Activated T-cell treated with anti-CD3 and anti-CD28 coated beads, Interleukin-2, amount 50 U/mL, for 24 hours (primary cell): ENCODE measurements at regions not wholly inside any gene's neighbourhood (a gene's known extent, or its start where the extent isn't known, plus 50 kb on each side); places are given as distances from the start of the nearest gene placed in this dataset.

Experiments
- DNase-seq: peaks from one replicate; pipeline ENCODE4 v3.0.0-alpha.2; 2020
- H3K27ac Mint-ChIP-seq: 2 replicates; pipeline ENCODE4 v1.8.0; 2020; ENCODE audit warnings: mild to moderate bottlenecking, mixed read lengths
- H3K27me3 Mint-ChIP-seq: 2 replicates; pipeline ENCODE4 v1.8.0; 2020; ENCODE audit warnings: mixed read lengths
- H3K36me3 Mint-ChIP-seq: 2 replicates; pipeline ENCODE4 v1.8.0; 2020; ENCODE audit warnings: low read depth, mixed read lengths
- H3K4me1 Mint-ChIP-seq: 2 replicates; pipeline ENCODE4 v1.8.0; 2020; ENCODE audit warnings: low read depth, mixed read lengths
- H3K4me3 Mint-ChIP-seq: 2 replicates; pipeline ENCODE4 v1.8.0; 2020; ENCODE audit warnings: mild to moderate bottlenecking, moderate library complexity, mixed read lengths
- H3K9me3 Mint-ChIP-seq: 2 replicates; pipeline ENCODE4 v1.8.0; 2020; ENCODE audit warnings: mixed read lengths

DNA sequence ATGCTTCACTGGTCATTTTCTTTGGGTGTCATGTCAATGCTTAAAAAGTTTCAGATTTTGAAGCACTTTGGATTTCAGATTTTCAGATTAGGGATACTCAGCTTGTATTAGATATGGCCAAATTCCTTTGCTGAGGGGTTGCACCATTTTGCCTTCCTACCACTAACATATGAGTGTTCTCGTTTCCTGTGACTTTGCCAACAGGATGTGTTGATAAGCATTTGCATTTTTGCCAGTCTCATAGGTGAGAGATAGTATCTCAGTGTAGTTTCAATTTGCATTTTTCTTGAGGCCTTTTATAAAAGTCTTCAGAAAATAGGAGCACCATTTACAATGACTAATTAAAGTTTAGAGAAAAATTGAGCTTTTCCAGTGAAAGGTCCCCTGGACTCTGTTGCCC is 71.6 kb upstream of the CLCN4 start:
- Mint-ChIP-seq H3K27me3 (peaks cover 16% of the 10 kb centered on the region), H3K9me3 (no peaks in the 10 kb centered on the region), H3K4me1 (peaks cover 45% of the 10 kb centered on the region), H3K4me3 (no peak overlapping the region), H3K36me3 (peaks cover 7% of the 10 kb centered on the region), H3K27ac (peak overlapping the region; percentile 37)
- DNase-seq = no peak

DNA sequence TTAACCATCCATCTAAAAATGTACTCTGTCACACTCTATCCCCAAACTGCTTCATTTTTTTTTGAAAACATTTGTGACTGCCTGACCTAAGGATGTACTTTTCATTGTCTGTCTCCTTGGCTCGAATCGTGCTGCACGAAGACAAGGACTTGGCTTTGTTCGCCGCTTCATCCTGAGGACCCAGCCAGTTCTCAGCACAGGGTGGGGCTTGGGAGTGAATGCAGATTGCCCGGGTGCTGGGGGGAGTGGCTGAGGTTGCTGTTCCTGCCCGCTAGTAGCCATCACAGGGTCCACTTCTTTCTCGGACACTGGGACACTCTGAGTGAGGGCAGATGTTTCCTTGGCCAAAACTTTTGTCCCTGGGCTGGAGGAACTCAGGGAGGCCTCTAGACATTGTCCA is 70.1 kb upstream of the CLCN4 start:
- H3K36me3 Mint-ChIP-seq = peaks cover 4% of the 10 kb centered on the region

DNA sequence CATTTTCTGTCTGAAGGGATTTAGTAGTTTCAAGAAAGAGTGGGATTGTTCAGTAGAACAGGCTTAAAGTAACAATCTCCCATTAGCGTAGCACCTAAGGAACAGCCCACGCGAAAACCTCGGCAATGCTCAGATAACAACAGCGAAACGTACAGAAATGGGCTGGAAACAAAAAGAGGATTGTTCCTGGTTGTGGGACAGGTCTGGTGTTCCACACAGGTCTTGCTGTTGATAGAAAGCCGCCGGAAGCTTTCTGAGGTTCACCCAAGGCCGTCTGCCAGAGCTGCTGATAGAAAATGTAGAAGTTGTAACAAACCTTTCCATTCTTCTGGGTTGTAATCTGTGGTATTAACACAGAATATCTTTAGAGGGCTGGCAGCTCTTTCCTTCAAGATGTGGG is 69.4 kb upstream of the CLCN4 start:
- H3K9me3 Mint-ChIP-seq = no peaks in the 10 kb centered on the region
- H3K27ac Mint-ChIP-seq = no peak overlapping the region
- peaks cover 20% of the 10 kb centered on the region for H3K27me3 Mint-ChIP-seq
- H3K4me3 Mint-ChIP-seq = no peak overlapping the region
- DNase-seq = no peak
- H3K36me3 Mint-ChIP-seq = peaks cover 6% of the 10 kb centered on the region
- peaks cover 45% of the 10 kb centered on the region for H3K4me1 Mint-ChIP-seq

More for the DNA sequence above, 70.1 kb upstream of the CLCN4 start:
- no peak for DNase-seq
- Mint-ChIP-seq H3K4me1 (peaks cover 45% of the 10 kb centered on the region), H3K27ac (no peak overlapping the region), H3K4me3 (no peak overlapping the region), H3K27me3 (peaks cover 20% of the 10 kb centered on the region), H3K9me3 (no peaks in the 10 kb centered on the region)

DNA sequence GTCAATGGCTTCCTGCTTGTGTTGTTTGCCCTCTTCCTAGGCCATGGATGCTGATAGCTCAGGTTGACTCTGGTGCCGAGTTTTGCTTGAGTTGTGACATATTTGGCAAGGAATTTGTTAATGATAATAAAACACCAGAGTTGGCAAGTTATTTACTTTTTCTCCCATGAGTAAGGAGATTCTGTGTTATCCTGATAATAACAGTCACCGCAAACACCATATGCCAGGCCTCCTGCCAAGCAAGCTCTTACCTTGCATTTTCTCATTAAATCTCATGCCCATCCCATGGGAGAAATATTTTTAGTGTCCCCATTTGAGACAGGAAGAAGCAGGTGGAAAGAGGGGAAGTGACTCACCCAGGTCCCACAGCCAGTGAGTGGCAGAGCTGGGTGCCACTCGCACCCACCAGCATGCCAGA is 67.4 kb upstream of the CLCN4 start:
- H3K9me3 Mint-ChIP-seq = no peaks in the 10 kb centered on the region
- no peak overlapping the region for H3K4me3 Mint-ChIP-seq
- peaks cover 7% of the 10 kb centered on the region for H3K36me3 Mint-ChIP-seq
- peaks cover 27% of the 10 kb centered on the region for H3K4me1 Mint-ChIP-seq
- no peak for DNase-seq
- H3K27ac Mint-ChIP-seq = no peak overlapping the region
- peaks cover 18% of the 10 kb centered on the region for H3K27me3 Mint-ChIP-seq

DNA sequence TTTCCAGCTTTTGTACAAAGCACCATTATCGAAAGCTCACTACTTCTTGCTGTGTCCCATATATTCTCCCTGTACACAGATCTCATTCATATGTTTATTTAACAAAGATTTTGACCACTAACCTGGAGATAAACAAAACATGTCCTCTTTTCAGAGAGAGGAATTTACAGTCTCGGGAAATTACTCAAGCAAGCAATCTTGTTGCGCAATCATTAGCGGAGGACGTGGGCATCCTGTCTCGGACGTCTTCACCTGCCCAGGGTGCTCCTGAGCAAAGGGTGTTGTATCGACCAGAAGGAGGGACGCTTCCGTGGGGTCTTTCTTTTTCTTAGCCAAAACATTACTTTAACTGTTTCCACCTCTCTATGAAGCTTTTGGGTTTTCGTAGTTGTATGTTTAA is 66.5 kb upstream of the CLCN4 start:
- no peaks in the 10 kb centered on the region for H3K9me3 Mint-ChIP-seq
- H3K27ac Mint-ChIP-seq = no peak overlapping the region
- H3K4me1 Mint-ChIP-seq = peaks cover 22% of the 10 kb centered on the region
- H3K27me3 Mint-ChIP-seq = peaks cover 18% of the 10 kb centered on the region
- no peak for DNase-seq
- no peak overlapping the region for H3K4me3 Mint-ChIP-seq
- H3K36me3 Mint-ChIP-seq = peaks cover 7% of the 10 kb centered on the region

DNA sequence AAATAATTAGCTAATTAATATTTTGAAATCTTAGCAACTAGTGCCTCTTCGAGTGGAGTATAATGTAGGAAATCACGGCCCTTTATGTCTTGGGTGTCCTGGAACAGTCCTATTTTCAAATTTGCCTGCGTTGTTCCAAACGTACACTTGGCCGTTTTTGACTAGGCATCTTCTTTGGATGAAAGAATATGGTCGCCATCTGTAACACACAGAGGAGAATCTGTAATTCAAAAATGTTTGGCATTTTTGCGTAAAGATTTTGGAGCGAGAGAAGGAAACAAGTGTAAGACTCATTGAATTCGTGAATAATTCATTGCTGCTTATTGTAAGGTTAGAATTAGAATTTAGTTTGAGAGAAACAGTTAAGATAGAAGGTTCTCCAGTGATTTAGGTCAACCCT is 61.5 kb upstream of the CLCN4 start:
- Mint-ChIP-seq H3K27ac (no peak overlapping the region), H3K4me3 (no peak overlapping the region), H3K36me3 (peaks cover 7% of the 10 kb centered on the region), H3K4me1 (peaks cover 47% of the 10 kb centered on the region), H3K9me3 (no peaks in the 10 kb centered on the region), H3K27me3 (peaks cover 11% of the 10 kb centered on the region)
- no peak for DNase-seq

DNA sequence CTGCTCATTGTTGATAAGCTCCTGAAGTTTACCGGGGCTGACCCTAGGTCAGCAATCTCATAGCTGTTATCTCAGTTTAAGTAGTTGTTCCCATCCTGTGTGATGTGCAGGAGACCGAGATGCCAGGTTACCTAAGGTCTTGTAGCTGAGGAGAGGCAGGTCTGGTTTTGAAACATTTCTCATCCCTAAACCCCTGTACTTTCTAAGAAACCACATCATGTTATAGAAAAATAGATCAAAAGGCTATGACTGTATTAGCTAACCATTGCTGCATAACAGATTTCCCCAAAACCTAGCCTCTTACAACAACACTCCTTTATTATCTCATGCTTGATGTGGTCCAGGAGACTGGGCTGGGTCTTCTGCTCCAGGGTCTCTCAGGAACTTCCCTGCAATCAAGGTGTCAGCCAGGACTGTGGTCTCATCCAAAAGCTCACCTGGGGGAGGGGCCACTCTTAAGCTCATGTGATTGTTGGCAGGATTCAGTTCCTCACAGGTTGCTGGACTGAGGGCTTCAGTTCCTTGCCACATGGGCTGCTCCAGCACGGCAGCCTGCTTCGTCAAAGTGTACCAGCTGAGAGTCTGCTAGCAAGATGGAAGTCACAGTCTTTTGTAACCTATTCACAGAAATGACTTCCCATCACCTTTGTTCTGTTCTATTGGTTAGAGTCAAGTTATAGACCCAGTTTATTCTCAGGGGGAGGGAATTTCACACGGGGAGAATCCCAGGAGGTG is 60.9 kb upstream of the CLCN4 start:
- Mint-ChIP-seq H3K27me3 (peaks cover 7% of the 10 kb centered on the region), H3K27ac (peak overlapping the region; percentile 7), H3K36me3 (peaks cover 12% of the 10 kb centered on the region), H3K4me3 (no peak overlapping the region), H3K9me3 (no peaks in the 10 kb centered on the region), H3K4me1 (peaks cover 53% of the 10 kb centered on the region)
- DNase-seq = no peak

DNA sequence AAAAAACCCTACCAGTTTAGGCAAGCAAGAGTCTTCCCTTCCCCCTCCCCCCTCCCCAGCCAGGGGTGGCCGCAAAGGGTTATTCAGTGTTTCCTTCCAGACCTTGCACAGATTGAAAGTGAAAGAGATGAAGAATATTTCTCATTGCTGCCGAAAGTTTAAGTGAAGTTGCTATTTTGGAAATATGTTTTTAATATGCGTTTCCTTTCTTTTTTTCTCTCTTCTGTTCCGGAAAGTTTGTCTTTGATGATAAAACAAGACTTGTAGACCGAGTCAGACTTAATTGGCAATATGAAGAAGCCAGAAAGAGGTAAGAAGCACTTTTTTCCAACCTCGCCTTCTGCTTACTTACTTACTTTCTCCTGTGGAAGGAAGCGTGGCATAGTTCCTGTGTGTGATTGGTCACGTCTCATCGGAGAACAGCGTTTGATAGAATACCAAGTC is 58.5 kb upstream of the CLCN4 start:
- no peaks in the 10 kb centered on the region for H3K9me3 Mint-ChIP-seq
- peaks cover 55% of the 10 kb centered on the region for H3K4me1 Mint-ChIP-seq
- peaks cover 7% of the 10 kb centered on the region for H3K27me3 Mint-ChIP-seq
- DNase-seq = peak; percentile 66
- peak overlapping the region; percentile 91 for H3K27ac Mint-ChIP-seq
- H3K4me3 Mint-ChIP-seq = peak overlapping the region; percentile 71
- peaks cover 7% of the 10 kb centered on the region for H3K36me3 Mint-ChIP-seq

DNA sequence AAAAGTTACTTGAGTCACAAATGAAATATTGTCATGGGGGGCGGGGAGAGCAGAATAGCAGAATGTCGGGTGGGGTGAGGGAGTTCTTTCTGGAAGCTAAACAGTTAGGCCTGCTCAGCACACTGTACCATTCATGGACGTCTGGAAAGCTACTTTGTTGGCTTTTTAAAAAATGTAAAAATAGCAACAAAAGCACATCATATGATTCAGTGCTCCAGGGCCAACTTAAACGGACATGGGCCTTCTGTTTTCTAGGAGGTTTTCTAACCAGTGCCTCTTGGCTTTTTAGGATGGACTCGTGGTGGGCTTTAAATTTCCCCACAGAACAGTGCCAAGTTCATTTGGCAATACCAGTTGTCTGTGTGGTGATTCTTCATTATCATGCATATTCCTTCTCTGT is 57.4 kb upstream of the CLCN4 start:
- Mint-ChIP-seq H3K4me1 (peaks cover 55% of the 10 kb centered on the region), H3K27me3 (peaks cover 7% of the 10 kb centered on the region), H3K27ac (peak overlapping the region; percentile 91), H3K4me3 (peak overlapping the region; percentile 71), H3K9me3 (no peaks in the 10 kb centered on the region), H3K36me3 (peaks cover 10% of the 10 kb centered on the region)
- no peak for DNase-seq

DNA sequence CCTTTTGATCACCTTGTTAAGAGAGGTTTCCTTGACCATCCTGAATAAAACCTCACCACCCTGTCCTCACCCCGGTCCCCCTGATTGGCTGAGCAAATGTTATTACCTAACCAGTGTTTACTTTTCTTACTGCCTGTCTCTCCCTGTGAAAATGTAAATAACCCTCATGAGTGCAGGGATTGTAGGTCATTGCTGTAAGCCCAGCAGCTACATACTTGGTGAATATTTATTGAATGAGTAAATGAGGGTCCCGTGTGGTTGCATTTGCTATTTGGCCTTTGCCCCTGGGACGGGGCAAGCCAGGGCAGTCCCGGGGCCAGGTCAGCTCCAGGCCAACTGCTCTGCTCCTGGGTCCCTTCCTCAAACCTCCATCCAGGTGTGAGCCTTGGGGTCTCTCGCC is 55.5 kb upstream of the CLCN4 start:
- H3K36me3 Mint-ChIP-seq = peaks cover 10% of the 10 kb centered on the region
- peaks cover 50% of the 10 kb centered on the region for H3K4me1 Mint-ChIP-seq
- no peaks in the 10 kb centered on the region for H3K9me3 Mint-ChIP-seq
- DNase-seq = no peak
- no peak overlapping the region for H3K27ac Mint-ChIP-seq
- peaks cover 5% of the 10 kb centered on the region for H3K27me3 Mint-ChIP-seq
- H3K4me3 Mint-ChIP-seq = no peak overlapping the region

DNA sequence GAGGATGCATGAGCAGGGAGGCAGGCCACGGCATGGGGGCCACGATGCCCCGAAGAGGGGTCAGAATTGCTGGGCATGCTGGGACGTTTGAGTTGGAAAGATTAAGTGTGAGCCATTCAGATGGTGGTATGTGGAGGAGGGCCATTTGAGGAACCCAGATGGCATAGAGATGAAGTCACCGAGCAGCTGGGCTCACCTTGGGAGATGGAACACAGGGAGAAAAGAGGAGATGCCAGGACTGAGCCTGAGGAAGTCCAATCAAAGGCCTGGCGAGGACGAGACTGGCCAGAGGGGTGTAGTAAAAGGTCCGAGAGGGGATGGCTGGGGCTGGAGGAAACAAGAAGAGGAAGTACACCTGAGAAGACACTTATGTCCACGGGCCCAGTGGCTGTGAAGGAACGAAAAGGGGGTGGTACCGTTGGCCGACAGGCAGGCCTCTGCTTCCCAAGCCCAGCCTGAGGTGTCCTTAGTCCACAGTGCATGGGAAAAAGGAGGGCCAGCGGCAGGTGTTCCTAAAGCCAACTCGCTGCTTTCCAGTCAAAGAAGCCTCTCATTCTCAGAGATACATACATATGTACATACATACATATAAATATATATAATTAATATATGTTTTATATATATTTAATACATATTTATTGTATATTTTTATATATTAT is 54.6 kb upstream of the CLCN4 start:
- Mint-ChIP-seq H3K27ac (no peak overlapping the region), H3K27me3 (no peaks in the 10 kb centered on the region), H3K4me3 (no peak overlapping the region), H3K36me3 (peaks cover 10% of the 10 kb centered on the region), H3K9me3 (no peaks in the 10 kb centered on the region), H3K4me1 (peaks cover 53% of the 10 kb centered on the region)
- no peak for DNase-seq

DNA sequence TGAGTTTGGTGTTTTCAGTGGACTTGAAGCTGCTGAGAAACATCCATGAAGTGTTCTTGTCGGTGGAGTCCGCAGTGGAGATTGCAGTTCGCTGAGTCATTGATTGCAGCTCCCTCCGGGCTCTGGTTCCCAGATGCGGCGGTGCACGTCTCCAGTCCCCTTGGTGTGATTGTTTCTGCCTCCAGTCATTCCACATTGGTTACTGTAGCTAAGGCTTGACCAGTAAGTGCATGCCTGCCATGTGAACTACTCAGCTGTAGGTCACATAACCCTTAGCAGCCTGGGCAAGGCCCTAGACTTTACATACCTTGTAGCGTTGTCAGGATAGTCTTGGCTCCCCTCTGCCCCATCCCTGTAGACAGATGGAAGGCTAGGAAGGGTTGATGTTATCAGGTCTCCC is 53.8 kb upstream of the CLCN4 start:
- Mint-ChIP-seq H3K36me3 (peaks cover 10% of the 10 kb centered on the region), H3K27me3 (no peaks in the 10 kb centered on the region), H3K27ac (no peak overlapping the region), H3K4me3 (no peak overlapping the region), H3K9me3 (no peaks in the 10 kb centered on the region), H3K4me1 (peaks cover 53% of the 10 kb centered on the region)
- DNase-seq = no peak

- no peak for DNase-seq
- Mint-ChIP-seq H3K36me3 (peaks cover 10% of the 10 kb centered on the region), H3K4me1 (peaks cover 52% of the 10 kb centered on the region), H3K27ac (no peak overlapping the region), H3K27me3 (no peaks in the 10 kb centered on the region), H3K4me3 (no peak overlapping the region), H3K9me3 (no peaks in the 10 kb centered on the region)
Measured at GRCh38 chrX:10104958-10105658, 51.7 kb upstream of the CLCN4 start.

DNA sequence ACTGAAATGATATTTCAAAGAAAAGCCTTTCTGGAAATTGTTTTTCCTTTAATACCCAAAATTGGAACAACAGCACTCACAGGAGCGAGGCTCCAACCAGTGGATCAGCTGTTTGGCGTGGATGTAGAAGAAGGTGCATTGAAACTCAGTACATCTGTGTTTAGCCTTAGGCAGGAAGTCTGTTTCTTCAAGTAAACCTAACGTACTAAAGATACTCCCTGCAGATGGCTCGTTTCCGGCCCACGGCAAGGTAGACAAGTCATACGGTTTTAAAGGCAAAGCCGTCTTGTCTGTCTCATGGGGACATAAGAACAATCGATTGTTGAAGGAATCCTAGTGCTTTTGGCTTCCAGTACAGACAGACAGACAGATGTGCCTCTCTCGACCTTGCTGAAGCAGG is 50.0 kb upstream of the CLCN4 start:
- DNase-seq = no peak

More for the DNA sequence above, 50.0 kb upstream of the CLCN4 start:
- Mint-ChIP-seq H3K27ac (peak overlapping the region; percentile 75), H3K4me1 (peaks cover 59% of the 10 kb centered on the region), H3K27me3 (no peaks in the 10 kb centered on the region), H3K9me3 (no peaks in the 10 kb centered on the region), H3K4me3 (peak overlapping the region; percentile 10), H3K36me3 (peaks cover 5% of the 10 kb centered on the region)
